ENCODE measurements at regions not wholly inside any gene's neighbourhood (a gene's known extent, or its start where the extent isn't known, plus 50 kb on each side); places are given as distances from the start of the nearest gene placed in this dataset.

DNA sequence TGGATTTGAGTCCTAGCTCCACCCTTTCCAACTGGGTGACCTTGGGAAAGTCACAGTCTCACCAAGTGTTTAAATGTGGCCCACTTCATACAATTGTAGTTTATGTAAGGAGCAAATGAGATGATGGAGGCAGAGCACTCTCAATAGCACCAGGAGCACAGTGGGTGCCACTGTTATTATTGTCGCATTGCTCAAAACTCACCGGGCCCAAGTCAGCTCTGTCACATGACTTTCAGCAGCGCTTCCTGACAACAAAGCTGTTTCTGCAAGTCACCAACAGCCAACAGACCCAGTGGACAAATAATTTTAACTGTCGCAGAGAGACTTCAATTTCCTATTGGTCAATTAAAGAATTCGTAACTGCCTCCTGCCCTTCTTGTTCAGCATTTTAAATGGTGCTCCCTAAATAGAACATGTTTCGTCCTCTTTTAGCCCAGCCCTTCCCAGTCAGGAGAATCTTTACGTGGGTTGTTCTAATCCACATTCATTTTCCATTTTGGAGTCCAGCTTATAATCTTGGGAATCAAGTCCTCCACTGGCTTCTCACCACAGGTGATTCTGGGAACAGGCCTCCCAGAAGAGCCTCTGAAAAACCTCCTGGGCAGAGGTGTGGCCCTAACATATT is 415.6 kb upstream of the NPVF start:
- Histone ChIP-seq H3K36me3 (no peaks in the 10 kb centered on the region), H3K27me3 (no peaks in the 10 kb centered on the region), H3K4me1 (no peaks in the 10 kb centered on the region), H3K9me3 (no peaks in the 10 kb centered on the region), H3K4me3 (no peak overlapping the region), H3K27ac (no peak overlapping the region)
- TF ChIP-seq POLR2A (IDR thresholded peaks at IDR 0.05): no peak
- DNase-seq: no peak

DNA sequence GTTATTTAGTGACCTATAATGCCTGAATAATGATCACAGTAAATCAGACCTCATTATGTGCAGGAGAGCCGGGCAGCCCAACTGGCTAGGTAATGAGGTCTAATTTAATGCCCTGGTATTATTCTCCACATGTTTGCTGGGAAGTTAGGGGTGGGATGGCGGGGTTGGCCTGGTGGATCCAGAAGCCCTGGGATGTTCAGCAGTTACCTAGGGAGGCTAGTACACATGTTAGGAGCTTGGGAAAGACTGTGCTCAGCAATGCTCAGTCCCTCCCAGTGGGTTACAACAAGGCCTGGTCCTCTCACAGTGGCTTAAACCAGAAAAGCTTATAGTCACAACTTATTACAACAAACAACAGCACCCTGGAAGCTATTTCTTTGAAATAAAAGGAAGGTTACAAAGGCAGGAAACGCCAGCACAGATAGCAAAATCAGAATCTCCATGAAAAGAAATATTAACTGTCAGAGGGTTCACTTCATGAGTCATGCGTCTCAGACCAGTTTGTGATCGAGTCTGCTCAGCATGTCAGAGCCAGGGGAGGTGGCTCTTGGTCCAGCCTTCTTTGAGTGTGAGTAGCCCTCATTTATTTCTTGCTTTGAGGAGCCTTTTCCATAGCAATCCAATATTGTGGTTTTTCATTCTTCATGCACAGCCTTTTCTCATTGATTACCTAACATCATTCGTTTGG is 418.6 kb upstream of the NPVF start:
- DNase-seq: no peak
- Histone ChIP-seq H3K27ac (no peak overlapping the region), H3K27me3 (no peaks in the 10 kb centered on the region), H3K4me1 (no peaks in the 10 kb centered on the region), H3K9me3 (no peaks in the 10 kb centered on the region), H3K36me3 (no peaks in the 10 kb centered on the region), H3K4me3 (no peak overlapping the region)
- TF ChIP-seq, protein P1, sequence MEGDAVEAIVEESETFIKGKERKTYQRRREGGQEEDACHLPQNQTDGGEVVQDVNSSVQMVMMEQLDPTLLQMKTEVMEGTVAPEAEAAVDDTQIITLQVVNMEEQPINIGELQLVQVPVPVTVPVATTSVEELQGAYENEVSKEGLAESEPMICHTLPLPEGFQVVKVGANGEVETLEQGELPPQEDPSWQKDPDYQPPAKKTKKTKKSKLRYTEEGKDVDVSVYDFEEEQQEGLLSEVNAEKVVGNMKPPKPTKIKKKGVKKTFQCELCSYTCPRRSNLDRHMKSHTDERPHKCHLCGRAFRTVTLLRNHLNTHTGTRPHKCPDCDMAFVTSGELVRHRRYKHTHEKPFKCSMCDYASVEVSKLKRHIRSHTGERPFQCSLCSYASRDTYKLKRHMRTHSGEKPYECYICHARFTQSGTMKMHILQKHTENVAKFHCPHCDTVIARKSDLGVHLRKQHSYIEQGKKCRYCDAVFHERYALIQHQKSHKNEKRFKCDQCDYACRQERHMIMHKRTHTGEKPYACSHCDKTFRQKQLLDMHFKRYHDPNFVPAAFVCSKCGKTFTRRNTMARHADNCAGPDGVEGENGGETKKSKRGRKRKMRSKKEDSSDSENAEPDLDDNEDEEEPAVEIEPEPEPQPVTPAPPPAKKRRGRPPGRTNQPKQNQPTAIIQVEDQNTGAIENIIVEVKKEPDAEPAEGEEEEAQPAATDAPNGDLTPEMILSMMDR (IDR thresholded peaks at IDR 0.05): no peak
- no peak for TF ChIP-seq POLR2A (IDR thresholded peaks at IDR 0.05)

DNA sequence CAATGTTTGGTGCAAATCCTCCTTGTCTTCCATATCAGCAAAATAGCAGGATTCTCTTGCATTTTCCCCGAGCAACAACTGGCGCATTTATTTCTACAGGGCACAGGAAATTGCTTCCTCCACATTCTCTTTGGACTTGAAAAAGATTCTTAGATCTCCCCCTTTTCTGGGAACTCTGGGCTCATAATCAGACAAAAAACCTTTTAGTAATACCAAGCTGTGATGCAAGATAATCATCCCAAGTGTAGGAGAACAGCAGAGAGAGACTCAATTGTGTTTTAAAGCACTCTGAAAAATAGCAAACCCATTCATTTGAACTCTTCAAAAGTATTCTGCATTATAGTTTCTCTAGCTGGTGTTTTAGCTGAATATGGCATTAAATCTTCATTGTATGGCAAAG is 419.6 kb upstream of the NPVF start:
- DNase-seq: no peak
- TF ChIP-seq POLR2A (IDR thresholded peaks at IDR 0.05): no peak
- TF ChIP-seq, protein P1 (IDR thresholded peaks at IDR 0.05): no peak
- H3K4me1 ChIP-seq: no peaks in the 10 kb centered on the region
- no peak overlapping the region for H3K27ac ChIP-seq
- no peaks in the 10 kb centered on the region for H3K9me3 ChIP-seq
- no peaks in the 10 kb centered on the region for H3K27me3 ChIP-seq
- no peaks in the 10 kb centered on the region for H3K36me3 ChIP-seq
- no peak overlapping the region for H3K4me3 ChIP-seq

DNA sequence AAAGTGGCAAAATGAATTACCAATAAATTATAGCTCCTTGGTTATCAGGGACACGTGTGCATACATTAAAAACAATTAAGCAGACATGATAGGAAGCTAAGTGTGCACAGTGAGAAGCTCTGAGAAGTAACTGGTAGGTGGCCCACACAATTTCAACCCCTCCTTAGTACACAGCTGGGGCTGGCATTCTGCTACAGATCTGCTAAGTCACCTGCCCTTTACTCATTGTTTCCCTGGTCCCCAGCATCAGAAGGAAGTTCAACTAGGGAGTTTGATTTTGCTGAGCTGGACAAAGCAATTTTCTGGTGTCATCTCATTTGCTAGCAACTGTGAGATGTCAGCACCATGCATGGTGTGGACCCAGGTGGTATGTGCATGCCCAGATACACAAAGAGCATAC is 424.1 kb upstream of the NPVF start:
- Histone ChIP-seq H3K27ac (no peak overlapping the region), H3K36me3 (no peaks in the 10 kb centered on the region), H3K4me1 (no peaks in the 10 kb centered on the region), H3K27me3 (no peaks in the 10 kb centered on the region), H3K9me3 (no peaks in the 10 kb centered on the region), H3K4me3 (no peak overlapping the region)
- DNase-seq: no peak
- TF ChIP-seq, protein P1 (IDR thresholded peaks at IDR 0.05): no peak
- no peak for TF ChIP-seq POLR2A (IDR thresholded peaks at IDR 0.05)

DNA sequence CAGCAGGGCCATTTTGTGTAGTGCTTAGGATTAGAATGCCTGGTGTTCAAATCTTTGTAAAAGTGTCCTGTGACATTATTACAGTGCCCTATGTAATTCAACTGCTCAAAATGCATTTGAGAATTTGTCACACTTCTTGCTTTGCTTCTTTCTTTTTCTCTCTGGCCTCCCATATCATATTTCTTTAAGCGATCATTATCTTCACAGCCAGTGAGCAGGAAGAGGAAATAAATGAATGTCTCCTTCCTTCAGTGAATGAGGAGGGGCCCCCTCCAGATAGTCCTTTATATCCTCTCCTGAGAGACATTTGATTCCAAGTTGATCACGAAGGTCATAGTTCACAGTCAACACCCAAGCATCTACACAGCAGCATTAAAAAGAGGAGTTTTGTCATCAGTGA is 425.1 kb upstream of the NPVF start:
- H3K9me3 ChIP-seq: no peaks in the 10 kb centered on the region
- no peak overlapping the region for H3K27ac ChIP-seq
- H3K4me1 ChIP-seq: no peaks in the 10 kb centered on the region
- DNase-seq: no peak
- no peaks in the 10 kb centered on the region for H3K36me3 ChIP-seq
- TF ChIP-seq, protein P1 (IDR thresholded peaks at IDR 0.05): no peak
- no peak for TF ChIP-seq POLR2A (IDR thresholded peaks at IDR 0.05)
- H3K27me3 ChIP-seq: no peaks in the 10 kb centered on the region
- no peak overlapping the region for H3K4me3 ChIP-seq

DNA sequence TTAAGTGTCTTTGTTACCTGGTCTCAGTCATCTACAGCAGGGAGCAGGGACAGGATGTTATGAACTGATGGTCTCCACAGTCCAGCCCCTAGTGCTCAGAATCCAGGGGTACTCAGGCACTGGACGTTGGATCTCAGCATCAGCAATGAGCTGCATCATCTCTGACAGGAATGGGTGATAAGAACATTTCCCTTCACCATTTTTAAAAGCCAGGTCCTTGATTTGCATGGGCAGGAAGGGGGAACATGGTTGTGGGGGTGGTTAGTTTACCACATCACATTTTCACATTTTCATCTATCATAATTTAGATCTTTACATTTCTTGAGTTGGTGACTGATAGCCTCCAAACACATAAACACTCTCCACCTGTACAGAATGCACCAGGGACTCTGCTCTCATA is 427.8 kb upstream of the NPVF start:
- no peaks in the 10 kb centered on the region for H3K9me3 ChIP-seq
- no peak overlapping the region for H3K4me3 ChIP-seq
- DNase-seq: no peak
- H3K27me3 ChIP-seq: no peaks in the 10 kb centered on the region
- H3K4me1 ChIP-seq: no peaks in the 10 kb centered on the region
- TF ChIP-seq, protein P1 (IDR thresholded peaks at IDR 0.05): no peak
- no peak for TF ChIP-seq POLR2A (IDR thresholded peaks at IDR 0.05)
- H3K27ac ChIP-seq: no peak overlapping the region
- no peaks in the 10 kb centered on the region for H3K36me3 ChIP-seq

All from Peyer's patch (tissue), 4 donors.